GM04504 (cell line): ENCODE measurements at regions not wholly inside any gene's neighbourhood (a gene's known extent, or its start where the extent isn't known, plus 50 kb on each side); places are given as distances from the start of the nearest gene placed in this dataset.
A peak's percentile ranks its signal among the peaks of the same experiment; 100 is the strongest.
"Not testable (repeated sequence)": the region's sequence is repeated elsewhere in the genome, so short reads cannot be mapped to it uniquely, and the experiment has no call there.

ENCODE experiments used
- DNase-seq: peaks from one replicate; pipeline ENCODE4 v3.0.0-alpha.2; 2012; ENCODE audit warnings: low read depth

DNA sequence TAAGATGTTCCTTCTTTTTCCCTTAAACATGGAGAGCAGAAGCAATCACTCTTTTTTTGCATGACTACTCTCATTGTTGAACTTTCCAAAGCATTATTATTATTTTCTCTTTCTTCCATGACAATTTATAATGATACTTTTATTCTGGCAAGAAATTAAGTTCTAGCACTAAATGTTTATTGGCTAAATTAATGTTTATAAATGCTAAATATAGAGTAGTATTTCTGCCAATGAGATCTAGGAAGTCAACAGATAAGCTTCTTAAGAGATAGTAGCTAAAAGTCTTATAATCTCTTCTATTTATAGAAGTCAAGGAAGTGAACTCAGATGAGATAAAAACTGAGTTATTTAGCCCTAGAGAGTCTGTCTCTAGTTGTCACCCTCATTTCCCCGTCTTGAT lies 920.1 kb downstream of the KCNJ2 start:
- no peak for DNase-seq

DNA sequence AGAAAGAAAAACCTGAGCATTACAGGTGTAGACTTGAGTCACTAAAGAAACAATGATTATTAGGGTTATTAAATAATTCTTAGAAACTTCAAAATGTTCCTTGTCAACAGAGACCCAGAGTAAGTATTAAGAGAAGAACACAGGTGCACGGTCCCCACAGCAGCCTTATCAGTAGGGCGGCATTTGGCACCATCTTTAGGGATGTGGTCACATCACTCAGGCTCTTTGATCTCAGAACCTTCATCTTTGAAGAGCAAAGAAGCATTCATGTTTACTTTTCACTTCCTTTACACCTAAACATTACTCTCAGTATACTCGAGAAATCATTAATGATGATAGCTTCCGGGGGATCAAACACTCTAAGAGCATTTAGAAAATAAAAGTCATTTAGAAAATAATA lies 928.7 kb downstream of the KCNJ2 start:
- DNase-seq, result no peak

DNA sequence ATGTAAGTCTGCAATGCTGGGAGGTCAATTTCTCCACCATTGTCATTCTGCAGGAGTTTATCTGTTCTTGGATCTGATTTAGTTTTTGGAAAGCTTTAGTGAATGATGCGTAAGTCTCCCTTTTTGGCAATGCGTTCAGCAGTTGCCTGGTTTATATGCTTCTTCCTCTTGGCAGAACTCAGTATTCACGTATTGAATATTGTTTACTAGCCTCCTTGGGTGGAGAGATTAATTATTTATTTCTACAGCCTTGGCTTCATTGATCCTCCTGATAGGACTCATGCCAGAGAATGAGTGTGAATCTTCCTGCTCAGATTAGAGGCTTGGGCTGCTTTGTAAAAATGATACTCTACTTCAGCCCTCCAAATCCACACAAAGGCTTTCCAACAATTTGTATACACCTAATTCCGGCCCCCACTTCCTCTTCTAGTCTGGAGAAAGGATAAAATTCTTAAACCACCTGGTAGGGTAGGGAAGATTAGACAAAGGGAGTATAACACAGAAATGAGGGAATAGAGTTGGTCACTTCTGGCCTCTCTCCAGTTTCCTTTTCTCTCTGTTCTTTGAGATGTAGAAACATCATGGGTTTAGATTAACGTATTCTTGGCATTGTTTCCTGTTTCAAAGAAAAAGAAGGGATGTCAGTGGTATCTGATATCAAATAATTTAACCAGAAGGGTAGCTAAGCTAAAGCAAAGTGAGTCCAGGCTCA lies 929.8 kb downstream of the KCNJ2 start:
- peak; percentile 7 for DNase-seq

DNA sequence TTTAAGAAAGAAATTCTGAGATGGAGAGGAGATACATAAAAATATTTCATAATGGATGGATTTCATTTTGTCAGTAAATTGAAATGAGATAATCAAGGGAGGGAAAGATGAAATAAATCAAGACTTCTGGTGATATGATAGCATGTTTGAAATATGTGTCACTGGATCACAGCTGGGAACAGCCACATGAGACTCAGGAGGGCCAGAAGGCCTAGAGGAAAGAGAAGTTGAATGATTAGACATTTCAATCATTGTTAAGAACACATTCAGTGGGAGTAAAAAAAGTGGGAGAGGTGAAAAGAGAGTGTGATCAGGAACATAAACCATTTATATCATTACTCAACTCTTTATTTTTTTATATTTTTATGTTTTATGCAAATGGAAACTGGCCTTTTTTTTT lies 933.4 kb downstream of the KCNJ2 start:
- DNase-seq, result no peak

DNA sequence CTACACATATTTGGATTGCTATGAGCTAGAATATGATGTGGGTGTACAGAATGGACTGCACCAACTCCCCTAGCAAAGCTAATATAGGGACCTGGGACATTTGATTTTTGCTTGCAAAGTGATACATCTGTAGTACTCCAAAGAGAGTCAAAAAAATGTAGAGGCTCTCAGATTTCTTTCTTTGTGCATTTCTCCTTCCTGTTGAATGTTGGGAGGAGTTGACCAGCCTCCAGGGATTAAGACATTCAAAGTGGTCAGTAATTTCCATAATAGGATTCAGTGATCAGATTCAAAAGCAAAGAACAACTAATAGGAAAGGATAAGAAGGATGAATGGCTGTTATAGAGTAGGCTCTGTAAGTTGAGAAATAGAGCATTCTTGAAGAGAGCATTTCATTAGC lies 934.9 kb downstream of the KCNJ2 start:
- no peak for DNase-seq

DNA sequence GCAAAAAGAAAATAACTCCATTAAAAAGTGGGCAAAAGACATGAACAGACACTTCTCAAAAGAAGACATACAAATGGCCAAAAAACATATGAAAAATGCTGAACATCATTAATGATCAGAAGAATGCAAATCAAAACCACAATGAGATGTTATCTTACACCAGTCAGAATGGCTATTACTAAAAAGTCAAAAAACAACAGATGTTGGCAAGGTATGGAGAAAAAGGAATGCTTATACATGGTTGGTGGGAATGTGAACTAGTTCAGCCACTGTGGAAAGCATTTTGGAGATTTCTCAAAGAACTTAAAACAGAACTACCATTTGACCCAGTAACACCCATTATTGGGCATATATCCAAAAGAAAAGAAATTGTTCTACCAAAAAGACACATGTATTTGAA lies 936.7 kb downstream of the KCNJ2 start:
- DNase-seq, result not testable (repeated sequence)

DNA sequence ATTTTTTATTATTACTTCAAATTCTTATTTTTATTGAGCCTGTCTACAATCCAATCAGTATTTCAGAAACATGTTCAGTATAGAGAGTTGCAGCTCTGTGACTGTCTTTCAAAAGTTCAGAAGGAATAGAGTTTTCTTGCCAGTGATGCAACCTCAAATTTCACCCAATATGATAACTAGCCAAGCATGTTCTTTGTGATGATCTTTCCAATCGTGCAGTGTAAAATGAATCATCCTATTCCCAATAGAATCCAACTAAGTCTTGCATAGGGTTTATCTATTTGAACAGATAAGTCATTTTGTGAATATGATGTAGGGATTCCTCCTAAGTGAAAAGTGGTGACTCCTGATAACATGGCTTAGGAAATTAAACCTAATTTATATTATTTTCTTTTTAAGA lies 937.8 kb downstream of the KCNJ2 start:
- DNase-seq, result no peak

DNA sequence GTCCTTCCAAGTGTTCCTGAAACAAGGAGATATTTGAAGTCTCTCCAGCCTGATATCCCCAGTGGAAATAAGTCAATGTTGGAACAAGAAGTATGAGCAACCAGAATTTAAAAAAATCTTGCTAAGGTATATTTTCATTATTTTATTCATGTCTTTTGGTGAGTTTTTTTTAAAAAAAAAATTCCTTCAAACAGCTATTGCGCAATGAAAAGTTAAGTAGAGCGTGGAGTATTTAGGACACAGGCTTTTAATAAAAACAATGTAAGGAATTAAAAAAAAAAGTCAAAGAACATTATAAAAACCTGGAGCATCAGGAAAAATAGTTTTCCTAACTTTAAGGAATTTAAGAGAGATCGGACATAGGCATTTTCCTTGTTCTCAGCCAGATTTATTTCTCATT lies 940.4 kb downstream of the KCNJ2 start:
- DNase-seq, result no peak

DNA sequence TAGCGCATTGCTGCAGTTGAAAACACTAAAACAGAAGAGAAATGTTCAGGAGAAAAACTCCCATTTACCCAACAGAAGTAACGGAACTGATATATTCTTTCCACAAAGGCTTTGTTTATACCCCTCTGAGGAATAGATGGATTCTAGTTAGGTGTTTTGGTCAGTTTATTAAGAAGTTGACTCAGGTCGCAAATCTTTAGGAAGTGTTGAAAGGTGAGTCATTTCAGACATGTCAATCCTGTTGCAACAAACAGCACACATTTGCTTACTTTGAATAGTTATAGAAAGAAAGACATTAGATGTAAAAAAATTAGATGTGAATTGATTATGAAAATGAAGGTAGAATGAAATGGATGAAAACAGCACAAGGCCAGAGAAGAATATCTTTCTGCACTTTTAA lies 941.0 kb downstream of the KCNJ2 start:
- DNase-seq, result peak; percentile 6

DNA sequence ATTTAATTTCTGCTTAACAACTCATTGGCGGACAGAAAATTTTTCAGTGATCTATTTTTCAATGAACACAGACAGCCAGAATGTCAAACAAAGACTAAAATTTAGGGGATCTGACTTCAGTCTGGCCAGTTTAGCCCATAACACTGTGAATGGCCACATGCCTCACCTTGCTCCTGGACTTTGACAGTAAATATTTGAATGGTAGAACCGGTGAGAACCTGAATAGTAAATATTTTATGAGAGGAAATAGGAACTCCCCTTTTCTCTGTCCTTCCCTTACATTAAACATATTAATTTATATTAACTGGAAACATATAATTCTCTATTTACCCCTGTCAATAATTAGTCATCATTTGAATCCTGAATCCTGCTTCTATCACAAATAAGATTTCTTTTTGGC lies 942.1 kb downstream of the KCNJ2 start:
- no peak for DNase-seq

DNA sequence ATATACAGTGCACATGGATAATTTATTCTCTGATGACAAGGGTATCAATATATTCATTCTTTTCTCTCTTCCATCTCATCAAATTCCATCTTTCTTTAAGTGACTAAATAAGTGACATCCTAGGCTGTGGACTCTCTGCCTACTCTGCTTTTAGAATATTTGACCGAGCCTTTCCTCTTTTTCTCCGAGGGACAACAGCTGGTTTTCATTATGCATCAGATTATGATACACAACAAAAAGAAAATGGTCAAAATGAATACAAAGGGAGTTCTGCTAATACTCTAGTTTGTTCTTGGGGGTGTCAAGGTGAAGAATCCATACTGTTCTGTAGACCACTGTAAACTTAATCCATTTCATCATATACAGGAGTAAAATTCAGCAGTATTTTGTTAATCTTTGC lies 942.6 kb downstream of the KCNJ2 start:
- peak; percentile 1 for DNase-seq

DNA sequence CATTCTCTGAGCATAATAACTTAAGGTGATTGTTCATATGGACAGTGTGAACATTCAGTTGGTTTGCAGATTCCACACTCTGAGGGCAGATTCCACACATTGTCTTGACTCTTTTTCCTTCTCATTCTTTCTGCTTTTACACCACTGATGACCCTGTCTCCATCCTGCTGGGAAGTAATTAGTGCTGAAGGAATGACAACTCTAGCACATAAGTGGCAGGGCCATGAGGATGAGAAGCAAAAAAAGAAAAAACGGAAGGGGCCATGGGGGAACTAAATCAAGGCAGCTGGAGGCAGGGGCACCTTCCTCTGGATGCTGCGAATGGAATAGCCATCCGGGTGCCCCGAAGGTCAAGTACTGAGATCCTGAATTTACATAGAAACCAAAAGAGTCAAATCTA lies 944.0 kb downstream of the KCNJ2 start:
- DNase-seq, result no peak

DNA sequence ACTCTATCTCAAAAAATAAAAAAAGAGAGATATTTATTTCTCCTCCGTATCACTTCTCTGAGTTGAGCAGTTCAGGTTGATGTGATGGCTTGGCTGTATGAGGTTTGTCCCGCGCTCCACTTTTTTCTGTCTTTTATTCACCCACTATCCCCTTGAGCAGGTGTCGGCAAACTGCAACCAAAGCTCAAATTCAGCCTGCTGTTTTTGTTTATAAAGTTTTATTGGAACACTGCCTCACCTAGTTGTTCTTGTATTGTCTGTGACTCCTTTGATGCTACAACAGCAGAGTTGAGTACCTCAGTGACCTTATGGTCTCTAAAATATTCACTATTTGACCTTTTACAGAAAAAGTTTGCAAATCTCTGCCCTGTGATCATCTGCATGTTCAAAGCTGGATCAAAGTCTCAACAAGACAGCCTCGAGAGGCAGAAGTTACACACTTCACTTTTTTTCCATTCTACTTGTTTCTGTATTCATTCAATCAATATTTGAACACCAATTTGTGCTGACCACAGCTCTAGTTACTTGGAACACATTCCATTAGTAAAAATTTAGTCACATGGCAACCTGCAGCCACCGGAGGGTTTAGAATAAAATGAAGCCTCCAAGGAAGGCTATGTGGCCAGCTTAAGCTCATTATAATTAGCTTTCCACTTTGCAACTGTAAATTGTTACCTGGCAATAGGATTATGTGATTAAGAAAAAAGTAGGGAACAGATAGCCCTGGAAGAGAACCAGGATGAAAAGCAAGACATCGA lies 945.8 kb downstream of the KCNJ2 start:
- no peak for DNase-seq

DNA sequence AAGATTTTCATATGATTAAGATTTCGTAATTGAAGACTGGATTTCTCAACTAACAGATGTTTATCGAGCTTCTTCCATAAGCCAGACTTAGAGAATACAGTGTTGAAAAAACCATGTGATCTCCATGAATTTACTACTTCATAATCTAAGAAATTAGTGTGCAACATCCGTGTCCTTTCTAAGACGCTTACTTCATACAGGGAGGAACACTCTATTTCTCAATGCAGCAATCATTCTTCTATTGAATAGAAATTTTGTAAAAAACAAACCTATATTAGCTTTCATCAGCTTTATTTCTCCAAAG lies 946.3 kb downstream of the KCNJ2 start:
- peak; percentile 5 for DNase-seq

DNA sequence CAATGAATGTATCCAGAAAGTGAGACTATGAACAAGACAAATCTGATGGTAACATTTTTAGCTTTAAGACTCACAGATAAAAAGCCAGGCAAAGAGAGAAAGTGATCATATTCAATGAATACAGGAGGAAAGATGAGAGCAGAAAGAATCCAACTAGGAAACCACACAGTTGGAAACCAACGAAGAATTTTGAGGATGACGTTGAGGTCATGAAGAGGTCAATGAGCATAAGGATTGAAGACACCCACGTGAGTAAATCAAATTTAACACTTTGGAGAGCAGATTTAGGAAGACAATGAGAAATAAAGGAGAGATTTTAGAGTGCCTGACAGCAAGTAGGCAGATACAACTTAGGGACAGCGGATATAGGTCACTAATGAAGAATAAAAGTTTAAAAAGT lies 948.1 kb downstream of the KCNJ2 start:
- no peak for DNase-seq

DNA sequence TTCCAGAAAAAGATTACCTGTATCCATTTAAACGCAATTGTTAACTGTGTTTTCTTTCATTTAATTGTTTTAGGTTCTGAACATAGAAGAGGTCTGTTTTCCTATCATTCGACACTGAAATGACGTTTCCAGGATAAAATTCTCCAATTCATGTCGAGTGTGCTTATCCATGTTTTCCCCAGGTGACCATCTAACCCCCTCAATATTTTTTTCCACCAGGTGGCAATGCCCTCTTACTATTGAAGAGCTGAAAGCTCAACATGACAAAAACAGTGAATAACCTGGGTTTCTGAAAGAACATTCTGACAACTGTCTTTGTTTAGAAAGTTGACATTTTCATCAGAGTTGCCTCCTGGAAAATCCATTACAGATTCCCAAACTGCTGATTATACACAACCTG lies 948.7 kb downstream of the KCNJ2 start:
- DNase-seq, result peak; percentile 3

DNA sequence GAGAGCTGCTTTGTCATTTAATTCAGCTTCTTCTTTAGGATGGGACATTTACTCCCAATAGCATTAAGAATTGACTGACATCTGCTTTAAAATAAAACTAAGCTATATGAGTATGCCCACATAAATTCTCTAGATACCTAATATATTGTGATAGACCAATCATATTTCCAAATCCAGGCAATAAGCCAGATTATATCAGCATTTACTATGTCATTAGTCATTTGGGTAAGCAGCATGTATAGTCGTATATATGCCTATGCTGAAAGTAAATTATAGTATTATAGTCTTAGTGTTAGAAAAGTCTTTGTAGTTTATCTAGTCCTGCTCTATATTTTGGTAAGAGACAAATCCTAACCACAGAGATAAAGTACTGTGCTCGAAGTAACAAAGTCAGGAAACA lies 958.1 kb downstream of the KCNJ2 start:
- DNase-seq, result no peak

DNA sequence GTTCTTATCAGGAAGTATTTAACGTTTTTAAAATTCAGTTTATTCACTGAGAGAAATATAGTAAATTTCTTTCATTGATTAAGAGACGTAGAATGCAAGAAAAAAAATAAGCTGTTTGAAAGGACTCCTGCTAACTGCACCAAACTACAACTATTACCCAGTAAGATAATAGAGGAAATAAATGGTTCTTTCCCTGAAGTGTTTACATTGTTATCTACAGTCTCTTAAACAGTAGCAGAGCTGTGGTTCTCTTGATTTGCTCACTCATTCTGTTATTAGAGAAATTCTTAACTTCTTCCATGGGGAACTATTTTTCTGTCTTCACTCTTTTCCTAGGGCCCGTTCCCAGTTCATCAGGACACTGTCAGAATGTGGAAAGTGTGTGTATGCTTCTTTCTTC lies 973.0 kb downstream of the KCNJ2 start:
- DNase-seq, result no peak

DNA sequence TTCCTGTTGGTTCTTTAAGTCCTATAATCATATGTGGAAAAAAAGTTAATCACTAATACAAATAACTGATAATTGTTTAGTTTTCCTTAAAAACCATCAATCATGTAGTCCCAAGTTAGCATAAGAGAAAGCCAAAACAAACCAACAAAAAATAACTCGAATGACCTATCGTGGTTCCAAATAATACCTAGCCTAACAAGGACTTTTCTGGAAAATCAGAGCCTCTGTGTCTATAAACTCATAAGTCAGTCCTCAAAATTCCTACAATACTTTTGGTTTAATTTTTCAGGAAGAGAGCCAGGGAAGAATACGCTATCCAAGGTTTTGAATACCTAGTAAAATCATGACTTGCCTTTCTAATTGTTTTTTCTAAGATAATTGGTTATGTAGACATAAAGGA lies 975.3 kb upstream of the SOX9 start:
- DNase-seq, result no peak

DNA sequence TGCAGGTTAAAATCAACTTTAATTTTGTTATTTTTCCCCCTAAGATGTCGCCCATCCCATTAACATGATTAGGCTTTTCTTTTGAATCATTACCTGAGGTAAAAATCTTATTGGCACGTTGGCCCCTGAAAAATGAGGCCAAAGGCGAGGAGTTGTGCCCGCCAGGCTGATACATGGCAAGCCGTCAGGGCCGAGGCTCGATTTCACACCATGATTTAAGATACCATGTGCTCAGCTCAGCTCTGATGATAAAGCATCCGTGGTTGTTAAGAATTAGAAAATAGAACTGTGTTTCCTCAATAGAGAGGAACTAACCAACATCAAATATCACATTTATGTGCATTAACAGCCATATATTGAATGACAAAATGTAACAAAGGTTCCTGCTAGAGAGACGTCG lies 972.9 kb upstream of the SOX9 start:
- no peak for DNase-seq

DNA sequence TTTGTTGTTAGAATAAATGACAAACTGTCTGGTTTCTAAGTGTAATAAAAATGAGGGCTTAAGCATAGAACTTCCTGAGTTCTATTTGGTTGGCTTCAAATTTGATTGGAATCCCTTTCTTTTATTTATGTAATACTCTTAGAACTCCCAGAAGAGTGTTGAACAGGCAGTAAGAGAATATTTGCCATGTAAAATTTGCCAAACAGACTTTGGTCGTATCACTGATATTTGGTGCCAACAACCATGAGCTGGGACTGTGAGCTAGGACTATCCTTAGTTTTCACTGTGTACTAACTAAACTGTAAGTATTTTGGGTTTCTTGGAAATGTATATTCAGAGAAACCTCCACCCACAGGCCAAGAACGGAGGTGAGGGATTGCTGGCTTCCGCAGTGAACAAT lies 971.2 kb upstream of the SOX9 start:
- no peak for DNase-seq

DNA sequence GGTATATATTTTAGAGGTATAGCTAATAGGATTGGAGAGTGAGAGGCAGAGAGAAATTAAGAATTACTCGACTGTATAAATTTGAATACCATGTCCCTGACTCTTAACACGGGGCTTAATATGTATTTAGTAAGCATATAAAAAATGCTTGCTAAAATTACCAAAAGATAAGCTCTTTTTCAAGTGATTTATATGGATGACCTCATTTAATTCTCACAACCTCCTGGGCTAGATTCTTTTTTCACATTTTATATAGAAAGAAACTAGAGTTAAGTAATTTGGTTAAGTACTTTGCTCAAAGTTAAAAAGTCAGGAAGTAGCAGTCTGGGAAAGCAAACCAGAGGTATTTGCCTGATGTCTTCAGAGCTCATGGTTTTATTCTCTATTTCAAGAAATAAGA lies 963.5 kb upstream of the SOX9 start:
- DNase-seq, result no peak

DNA sequence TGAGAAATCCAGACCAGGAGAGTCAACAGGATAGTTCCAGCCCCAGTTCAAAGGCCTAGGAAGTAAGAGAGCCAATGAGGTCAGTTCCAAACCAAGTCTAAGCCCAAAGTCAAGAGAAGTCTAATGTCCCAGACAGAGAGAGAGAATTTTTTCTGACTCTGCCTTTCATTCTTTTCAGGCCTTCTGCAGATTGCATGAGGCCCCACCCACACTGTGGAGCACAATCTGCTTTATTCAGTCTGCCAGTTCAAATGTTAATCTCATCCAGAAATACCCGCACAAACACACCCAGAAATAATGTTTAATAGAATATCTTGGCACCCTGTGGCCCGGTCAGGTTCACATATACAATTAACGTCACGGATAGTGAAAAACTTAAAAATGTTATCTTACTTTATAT lies 962.4 kb upstream of the SOX9 start:
- DNase-seq, result no peak

DNA sequence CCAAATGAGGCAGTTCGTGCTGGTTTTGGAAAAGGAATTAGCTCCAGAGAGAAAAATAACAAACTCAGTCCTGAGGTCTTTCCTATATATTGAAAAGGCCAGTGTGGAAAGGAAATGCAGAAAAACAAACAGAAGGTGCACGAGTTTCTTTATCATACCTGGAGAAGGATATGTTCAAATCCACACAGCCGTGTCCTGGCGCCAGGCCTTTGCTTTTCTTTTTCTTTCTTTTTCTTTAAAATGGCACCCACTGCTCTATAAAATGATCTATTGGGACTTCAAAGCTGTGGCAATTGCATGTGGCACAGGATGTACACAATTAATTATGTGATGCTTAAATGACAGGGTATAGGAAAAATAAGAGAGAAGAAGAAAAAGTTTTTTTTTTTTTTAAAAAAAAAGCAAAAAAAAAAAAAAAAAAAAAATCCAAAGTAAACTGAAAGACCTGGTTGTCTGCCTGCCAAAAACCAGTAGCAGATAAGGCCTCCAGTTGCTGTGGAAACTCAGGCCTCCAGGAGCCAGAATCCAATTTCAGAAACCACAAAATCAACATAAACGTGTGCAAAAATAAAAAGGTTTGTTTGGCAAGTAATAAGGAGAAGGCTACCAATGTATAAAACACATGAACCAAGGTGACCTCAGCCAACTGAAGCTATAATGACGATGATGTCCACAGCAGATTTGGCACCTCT lies 957.6 kb upstream of the SOX9 start:
- no peak for DNase-seq
